ENCODE measurements at regions not wholly inside any gene's neighbourhood (a gene's known extent, or its start where the extent isn't known, plus 50 kb on each side); places are given as distances from the start of the nearest gene placed in this dataset.
"Not testable (repeated sequence)": the region's sequence is repeated elsewhere in the genome, so short reads cannot be mapped to it uniquely, and the experiment has no call there.

GRCh38 chr2:41334159-41334558, 713.7 kb upstream of the PKDCC start:
- no peaks in the 10 kb centered on the region for H3K4me1 ChIP-seq (ENCODE audit: control insufficient read depth in 1 of 2, insufficient read depth in 1 of 2, low read depth in 1 of 2, low read length in 1 of 2)
- no peak overlapping the region for H3K4me3 ChIP-seq (ENCODE audit: low read depth in 1 of 2, low read length in 1 of 2)
- no peaks in the 10 kb centered on the region for H3K36me3 ChIP-seq
- TF ChIP-seq CTCF (IDR thresholded peaks at IDR 0.05): no peak
- no peaks in the 10 kb centered on the region for H3K27me3 ChIP-seq
- no peak overlapping the region for H3K27ac ChIP-seq
- no peaks in the 10 kb centered on the region for H3K9me3 ChIP-seq

GRCh38 chr2:41335573-41335972, 712.2 kb upstream of the PKDCC start:
- H3K36me3 ChIP-seq; H3K4me1 ChIP-seq (ENCODE audit: control insufficient read depth in 1 of 2, insufficient read depth in 1 of 2, low read depth in 1 of 2, low read length in 1 of 2); H3K27me3 ChIP-seq; H3K9me3 ChIP-seq; H3K27ac ChIP-seq; H3K4me3 ChIP-seq (ENCODE audit: low read depth in 1 of 2, low read length in 1 of 2): not testable (repeated sequence)

- Histone ChIP-seq H3K4me1 (ENCODE audit: control insufficient read depth in 1 of 2, insufficient read depth in 1 of 2, low read depth in 1 of 2, low read length in 1 of 2) (no peaks in the 10 kb centered on the region), H3K4me3 (ENCODE audit: low read depth in 1 of 2, low read length in 1 of 2) (no peak overlapping the region), H3K9me3 (no peaks in the 10 kb centered on the region), H3K27me3 (no peaks in the 10 kb centered on the region), H3K36me3 (no peaks in the 10 kb centered on the region), H3K27ac (no peak overlapping the region)
- no peak for TF ChIP-seq CTCF (IDR thresholded peaks at IDR 0.05)
Measured at GRCh38 chr2:41337956-41338355, 709.9 kb upstream of the PKDCC start.

GRCh38 chr2:41344529-41344928, 703.3 kb upstream of the PKDCC start:
- Histone ChIP-seq H3K4me3 (ENCODE audit: low read depth in 1 of 2, low read length in 1 of 2) (no peak overlapping the region), H3K36me3 (no peaks in the 10 kb centered on the region), H3K27me3 (no peaks in the 10 kb centered on the region), H3K27ac (no peak overlapping the region), H3K9me3 (no peaks in the 10 kb centered on the region), H3K4me1 (ENCODE audit: control insufficient read depth in 1 of 2, insufficient read depth in 1 of 2, low read depth in 1 of 2, low read length in 1 of 2) (no peaks in the 10 kb centered on the region)
- TF ChIP-seq CTCF (IDR thresholded peaks at IDR 0.05): no peak

GRCh38 chr2:41353060-41353459, 694.8 kb upstream of the PKDCC start:
- Histone ChIP-seq H3K27me3 (no peaks in the 10 kb centered on the region), H3K9me3 (peaks cover 3% of the 10 kb centered on the region), H3K27ac (no peak overlapping the region), H3K4me1 (ENCODE audit: control insufficient read depth in 1 of 2, insufficient read depth in 1 of 2, low read depth in 1 of 2, low read length in 1 of 2) (no peaks in the 10 kb centered on the region), H3K36me3 (no peaks in the 10 kb centered on the region), H3K4me3 (ENCODE audit: low read depth in 1 of 2, low read length in 1 of 2) (no peak overlapping the region)
- no peak for TF ChIP-seq CTCF (IDR thresholded peaks at IDR 0.05)

GRCh38 chr2:41355794-41356193, 692.0 kb upstream of the PKDCC start:
- TF ChIP-seq CTCF (IDR thresholded peaks at IDR 0.05): no peak
- Histone ChIP-seq H3K27me3 (no peaks in the 10 kb centered on the region), H3K4me3 (ENCODE audit: low read depth in 1 of 2, low read length in 1 of 2) (no peak overlapping the region), H3K4me1 (ENCODE audit: control insufficient read depth in 1 of 2, insufficient read depth in 1 of 2, low read depth in 1 of 2, low read length in 1 of 2) (no peaks in the 10 kb centered on the region), H3K27ac (no peak overlapping the region), H3K36me3 (no peaks in the 10 kb centered on the region), H3K9me3 (peaks cover 3% of the 10 kb centered on the region)
